ENCODE measurements at regions not wholly inside any gene's neighbourhood (a gene's known extent, or its start where the extent isn't known, plus 50 kb on each side); places are given as distances from the start of the nearest gene placed in this dataset.

DNA sequence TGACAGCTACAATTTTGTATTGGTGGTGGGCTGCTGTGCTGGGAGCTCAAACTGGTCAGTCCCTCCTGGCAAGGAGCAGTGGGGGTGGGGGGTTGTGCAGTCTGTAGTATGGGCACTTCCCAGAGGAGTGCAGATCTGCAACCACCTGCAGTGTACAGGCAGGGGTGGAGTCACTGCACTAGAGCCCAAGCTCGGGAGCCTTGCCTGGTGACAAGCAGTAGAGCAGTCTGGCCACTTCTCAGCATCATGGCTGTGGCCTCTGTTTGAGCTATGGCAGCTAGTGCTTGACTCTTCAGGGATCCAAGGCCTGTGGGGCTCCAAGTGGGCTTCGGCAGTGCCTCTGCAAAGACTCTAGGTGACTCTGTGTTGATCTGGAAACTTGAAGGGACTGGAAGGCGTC, 585.1 kb upstream of the GRM3 start:
- TF ChIP-seq, protein P1, sequence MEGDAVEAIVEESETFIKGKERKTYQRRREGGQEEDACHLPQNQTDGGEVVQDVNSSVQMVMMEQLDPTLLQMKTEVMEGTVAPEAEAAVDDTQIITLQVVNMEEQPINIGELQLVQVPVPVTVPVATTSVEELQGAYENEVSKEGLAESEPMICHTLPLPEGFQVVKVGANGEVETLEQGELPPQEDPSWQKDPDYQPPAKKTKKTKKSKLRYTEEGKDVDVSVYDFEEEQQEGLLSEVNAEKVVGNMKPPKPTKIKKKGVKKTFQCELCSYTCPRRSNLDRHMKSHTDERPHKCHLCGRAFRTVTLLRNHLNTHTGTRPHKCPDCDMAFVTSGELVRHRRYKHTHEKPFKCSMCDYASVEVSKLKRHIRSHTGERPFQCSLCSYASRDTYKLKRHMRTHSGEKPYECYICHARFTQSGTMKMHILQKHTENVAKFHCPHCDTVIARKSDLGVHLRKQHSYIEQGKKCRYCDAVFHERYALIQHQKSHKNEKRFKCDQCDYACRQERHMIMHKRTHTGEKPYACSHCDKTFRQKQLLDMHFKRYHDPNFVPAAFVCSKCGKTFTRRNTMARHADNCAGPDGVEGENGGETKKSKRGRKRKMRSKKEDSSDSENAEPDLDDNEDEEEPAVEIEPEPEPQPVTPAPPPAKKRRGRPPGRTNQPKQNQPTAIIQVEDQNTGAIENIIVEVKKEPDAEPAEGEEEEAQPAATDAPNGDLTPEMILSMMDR (IDR thresholded peaks at IDR 0.05), result no peak
- TF ChIP-seq POLR2A (IDR thresholded peaks at IDR 0.05), result no peak

Data from heart left ventricle (tissue), 13 donors.